Globus pallidus (tissue), 1 donor: ENCODE measurements at regions not wholly inside any gene's neighbourhood (a gene's known extent, or its start where the extent isn't known, plus 50 kb on each side); places are given as distances from the start of the nearest gene placed in this dataset.

Source experiments
- DNase-seq: peaks from one replicate; pipeline ENCODE4 v3.0.0-alpha.2; 2015; ENCODE audit warnings: low spot score

- DNase-seq = no peak
Observed at GRCh38 chr9:90309809-90310520, 332.7 kb downstream of the DIRAS2 start.

- no peak for DNase-seq
Observed at GRCh38 chr9:90310521-90310876, 332.1 kb downstream of the DIRAS2 start.

- DNase-seq = no peak
Observed at GRCh38 chr9:90311811-90312210, 330.8 kb downstream of the DIRAS2 start.

- DNase-seq = no peak
Observed at GRCh38 chr9:90322296-90322695, 320.3 kb downstream of the DIRAS2 start.

GRCh38 chr9:90325913-90326653 is 316.5 kb downstream of the DIRAS2 start:
- DNase-seq = no peak

GRCh38 chr9:90330231-90330630 is 312.4 kb downstream of the DIRAS2 start:
- no peak for DNase-seq

GRCh38 chr9:90331826-90332575 is 310.6 kb downstream of the DIRAS2 start:
- no peak for DNase-seq

GRCh38 chr9:90333226-90333625 is 309.4 kb downstream of the DIRAS2 start:
- DNase-seq = no peak

GRCh38 chr9:90340421-90340820 is 302.2 kb downstream of the DIRAS2 start:
- no peak for DNase-seq

GRCh38 chr9:90342607-90343006 is 300.0 kb downstream of the DIRAS2 start:
- no peak for DNase-seq

GRCh38 chr9:90343366-90343765 is 299.3 kb downstream of the DIRAS2 start:
- DNase-seq = no peak

- no peak for DNase-seq
Observed at GRCh38 chr9:90343991-90344390, 298.6 kb downstream of the DIRAS2 start.

- no peak for DNase-seq
Observed at GRCh38 chr9:90365666-90366065, 277.0 kb downstream of the DIRAS2 start.

GRCh38 chr9:90368241-90368640 is 274.4 kb downstream of the DIRAS2 start:
- no peak for DNase-seq

GRCh38 chr9:90368928-90369327 is 273.7 kb downstream of the DIRAS2 start:
- no peak for DNase-seq

GRCh38 chr9:90379771-90380170 is 262.9 kb downstream of the DIRAS2 start:
- no peak for DNase-seq

GRCh38 chr9:90385146-90385545 is 257.5 kb downstream of the DIRAS2 start:
- no peak for DNase-seq

- DNase-seq = no peak
Observed at GRCh38 chr9:90393365-90394152, 249.1 kb downstream of the DIRAS2 start.

- DNase-seq = no peak
Observed at GRCh38 chr9:90394871-90395270, 247.8 kb downstream of the DIRAS2 start.

GRCh38 chr9:90400091-90400490 is 242.5 kb downstream of the DIRAS2 start:
- DNase-seq = no peak

GRCh38 chr9:90408659-90409058 is 234.0 kb downstream of the DIRAS2 start:
- DNase-seq = no peak

GRCh38 chr9:90419221-90419851 is 223.3 kb downstream of the DIRAS2 start:
- DNase-seq = no peak
